NCI-H1694 (cell line): ENCODE measurements at regions not wholly inside any gene's neighbourhood (a gene's known extent, or its start where the extent isn't known, plus 50 kb on each side); places are given as distances from the start of the nearest gene placed in this dataset.
"Not testable (repeated sequence)": the region's sequence is repeated elsewhere in the genome, so short reads cannot be mapped to it uniquely, and the experiment has no call there.

ENCODE experiments used
- DNase-seq: peaks from one replicate; lab custom pipeline; 2025; lab: John Stamatoyannopoulos, UW

DNA sequence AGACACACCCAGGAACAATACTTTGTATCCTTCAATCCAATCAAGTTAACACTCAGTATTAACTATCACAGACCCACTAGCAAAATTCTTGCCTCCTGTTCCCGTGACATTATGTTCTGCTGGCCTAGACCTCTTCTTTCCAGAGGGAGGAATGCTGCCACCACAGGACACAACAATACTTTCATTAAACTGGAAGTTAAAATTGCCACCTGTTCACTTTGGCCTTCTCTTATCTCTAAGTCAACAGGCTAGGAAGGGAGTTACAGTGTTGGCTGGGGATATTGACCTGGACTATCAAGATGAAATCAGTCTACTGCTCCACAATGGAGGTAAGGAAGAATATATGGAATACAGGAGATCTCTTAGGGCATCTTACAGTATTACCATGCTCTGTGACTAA, 1000.4 kb upstream of the GBE1 start:
- no peak for DNase-seq

DNA sequence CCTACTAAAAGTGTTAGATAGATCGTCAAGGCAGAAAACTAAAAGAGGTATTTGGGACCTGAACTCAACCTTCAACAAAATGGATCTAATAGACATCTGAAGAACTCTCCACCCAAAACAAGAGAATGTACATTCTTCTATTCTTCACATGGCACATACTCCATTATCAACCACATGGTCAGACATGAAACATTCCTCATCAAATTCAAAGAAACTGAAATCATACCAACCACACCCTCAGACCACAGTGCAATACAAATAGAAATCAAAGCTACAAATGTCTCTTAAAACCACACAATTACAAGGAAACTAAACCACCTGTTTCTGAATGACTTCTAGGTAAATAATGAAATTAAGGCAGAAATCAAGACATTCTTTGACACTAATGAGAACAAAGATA, 984.1 kb upstream of the GBE1 start:
- DNase-seq, result no peak

DNA sequence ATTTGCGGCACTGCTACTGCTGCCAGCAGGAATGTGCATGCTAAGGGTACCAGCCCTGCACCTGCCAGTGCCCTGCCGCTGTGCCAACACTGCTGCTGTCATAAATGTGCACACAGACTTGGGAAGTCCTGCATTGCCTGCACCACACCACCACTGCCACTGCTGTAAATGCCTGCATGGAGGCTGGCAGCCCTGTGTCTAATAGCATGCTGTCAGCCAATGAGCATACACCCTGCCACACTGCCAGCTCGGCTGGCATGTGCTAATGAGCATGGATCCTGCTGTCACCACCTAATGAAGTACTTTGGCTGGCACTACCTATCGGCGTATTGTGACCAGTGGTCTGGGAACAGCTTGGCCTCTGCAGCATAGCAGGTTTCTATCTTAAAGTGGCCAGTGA, 981.8 kb upstream of the GBE1 start:
- no peak for DNase-seq

DNA sequence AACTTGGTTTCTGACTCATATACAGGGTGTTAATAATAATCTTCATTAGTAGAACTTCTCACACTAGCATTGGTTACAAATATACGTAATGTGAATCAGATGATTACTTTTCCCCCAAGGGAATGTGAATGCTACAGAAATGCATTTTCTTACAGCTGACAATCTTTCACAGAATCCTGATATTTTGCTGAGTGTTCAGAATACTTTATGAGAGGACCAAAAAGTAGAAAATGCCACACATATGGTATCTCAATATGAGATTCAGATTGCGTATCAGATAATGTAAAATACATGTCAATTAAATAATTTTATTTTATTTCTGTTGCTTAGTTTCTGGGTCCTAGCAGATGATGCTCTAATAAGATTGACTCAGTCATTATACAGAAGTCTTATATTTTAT, 979.9 kb upstream of the GBE1 start:
- no peak for DNase-seq

DNA sequence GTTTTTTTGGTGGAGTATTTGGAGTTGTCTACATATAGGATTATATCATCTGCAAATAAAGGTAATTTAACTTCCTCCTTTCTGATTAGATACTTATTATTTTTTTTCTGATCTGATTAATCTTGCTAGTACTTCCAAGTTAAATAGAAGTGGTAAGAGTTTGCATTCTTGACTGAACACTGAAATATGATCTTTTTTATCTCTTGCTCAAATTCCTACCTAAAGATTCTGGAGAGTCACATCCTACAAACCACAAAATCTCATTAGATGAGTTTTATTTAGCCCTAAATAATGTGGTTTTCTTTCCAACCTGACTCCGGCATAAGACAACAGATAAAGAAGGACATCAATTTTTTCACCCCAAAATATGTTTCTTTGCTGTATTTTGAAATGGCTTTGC, 977.9 kb upstream of the GBE1 start:
- DNase-seq, result no peak

DNA sequence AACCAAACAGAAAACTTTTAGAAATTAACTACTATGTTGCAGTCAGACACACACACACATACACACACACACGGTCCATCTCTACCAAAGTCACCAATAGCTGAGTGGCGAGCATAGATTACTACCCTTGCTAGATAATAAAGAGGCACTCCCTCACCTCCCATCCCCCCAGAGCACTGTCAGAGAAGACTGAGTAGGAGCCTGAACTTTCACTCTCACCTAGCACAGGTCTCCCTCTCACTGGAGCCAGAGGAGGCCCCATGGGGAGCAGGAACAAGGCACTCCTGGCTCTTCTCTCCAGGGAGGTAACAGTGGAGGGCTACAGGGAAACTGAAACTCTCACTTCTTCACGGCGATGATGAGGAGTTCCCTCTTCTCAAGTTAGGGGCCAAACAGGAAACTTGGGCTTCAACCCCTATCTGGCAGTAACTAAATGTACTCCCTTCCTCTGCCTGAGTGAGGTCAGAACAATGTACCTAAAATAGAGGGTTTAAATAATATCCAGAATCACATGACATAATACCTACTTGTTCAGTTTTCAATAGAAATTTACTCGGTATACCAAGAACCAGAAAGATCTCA, 975.3 kb upstream of the GBE1 start:
- DNase-seq, result no peak

DNA sequence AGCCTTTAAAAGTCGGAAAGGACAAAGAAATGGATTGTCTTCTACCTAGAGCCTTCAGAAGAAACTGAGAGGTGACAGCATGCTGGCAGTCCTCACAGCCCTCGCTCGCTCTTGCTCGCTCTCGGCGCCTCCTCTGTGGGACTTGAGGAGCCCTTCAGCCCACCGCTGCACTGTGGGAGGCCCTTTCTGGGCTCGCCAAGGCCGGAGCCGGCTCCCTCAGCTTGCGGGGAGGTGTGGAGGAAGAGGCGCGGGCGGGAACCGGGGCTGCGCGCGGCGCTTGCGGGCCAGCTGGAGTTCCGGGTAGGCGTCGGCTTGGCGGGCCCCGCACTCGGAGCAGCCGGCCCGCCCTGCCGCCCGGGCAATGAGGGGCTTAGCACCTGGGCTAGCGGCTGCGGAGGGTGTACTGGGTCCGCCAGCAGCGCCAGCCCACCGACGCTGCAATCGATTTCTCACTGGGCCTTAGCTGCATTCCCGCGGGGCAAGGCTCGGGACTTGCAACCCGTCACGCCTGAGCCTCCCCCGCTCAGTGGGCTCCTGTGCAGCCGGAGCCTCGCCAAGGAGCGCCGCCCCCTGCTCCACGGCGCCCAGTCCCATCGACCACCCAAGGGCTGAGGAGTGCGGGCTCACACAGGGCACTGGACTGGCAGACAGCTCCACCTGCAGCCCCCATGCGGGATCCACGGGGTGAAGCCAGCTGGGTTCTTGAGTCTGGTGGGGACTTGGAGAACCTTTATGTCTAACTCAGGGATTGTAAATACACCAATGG, 953.8 kb upstream of the GBE1 start:
- DNase-seq, result no peak

DNA sequence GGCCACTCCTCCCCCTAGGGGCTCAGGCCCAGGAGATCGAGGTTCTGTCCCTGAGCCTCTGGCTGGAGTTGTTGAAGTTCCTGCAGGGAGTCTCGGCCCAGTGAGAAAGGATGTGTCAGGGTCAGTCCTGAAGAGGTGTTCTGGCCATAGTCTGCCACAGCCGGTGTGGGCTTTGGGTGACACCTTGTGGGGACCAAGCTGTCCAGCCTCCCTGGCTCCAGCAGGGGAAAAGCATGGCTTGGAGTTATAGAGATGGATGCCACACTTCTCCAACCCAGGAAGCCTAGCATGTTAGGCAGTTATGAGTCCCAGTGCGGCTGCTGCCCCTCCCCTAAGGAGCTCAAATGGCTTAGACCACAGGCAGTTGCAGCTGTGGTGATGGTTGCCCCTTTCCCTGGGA, 945.6 kb upstream of the GBE1 start:
- no peak for DNase-seq

DNA sequence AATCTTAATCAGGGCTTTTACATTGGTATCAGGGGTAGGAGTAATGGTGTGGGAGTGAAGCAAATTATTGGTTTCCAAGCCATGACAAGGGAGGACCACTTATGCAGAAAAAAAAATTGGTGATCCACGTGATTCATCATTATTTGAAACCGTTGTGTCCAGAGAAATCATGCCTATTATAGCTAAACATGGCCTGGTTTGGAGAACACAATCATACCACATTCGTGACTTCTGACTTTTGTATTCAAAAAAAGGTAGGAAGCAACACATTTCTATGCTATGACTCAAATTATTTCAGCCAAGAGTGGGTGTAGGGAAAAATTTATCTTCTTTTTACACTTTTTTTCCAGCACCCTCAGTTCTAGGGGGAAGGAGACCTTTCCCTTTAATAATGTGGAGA, 924.3 kb upstream of the GBE1 start:
- no peak for DNase-seq

DNA sequence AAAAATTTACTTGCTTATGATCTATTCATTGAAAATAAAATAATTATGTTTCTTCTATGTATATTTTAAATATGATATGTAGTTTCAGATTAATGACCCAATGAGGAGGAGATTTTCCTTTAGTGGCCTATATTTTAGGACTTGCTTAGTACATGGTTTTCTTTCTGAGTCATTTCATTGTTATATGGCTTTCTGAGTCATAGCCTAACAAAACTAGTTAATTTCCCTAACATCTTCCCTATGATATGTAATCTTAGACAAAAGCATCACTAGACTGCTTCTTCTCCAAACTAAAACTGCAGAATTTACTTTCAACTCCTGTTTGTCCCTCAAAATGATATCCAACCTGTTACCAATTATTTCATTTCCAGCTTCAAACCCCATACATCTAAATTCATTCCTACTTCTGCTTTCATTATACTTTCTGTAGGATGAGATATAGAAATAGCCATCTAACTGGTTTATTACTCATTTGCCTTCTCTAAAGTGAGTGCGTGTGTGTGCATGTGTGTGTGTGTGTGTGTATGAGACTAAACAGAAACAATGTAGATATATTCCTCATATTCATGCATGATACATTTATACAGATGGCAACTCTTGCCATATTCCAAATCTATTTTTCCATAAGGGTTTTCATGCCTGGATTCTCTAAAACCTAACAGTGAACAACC, 915.0 kb upstream of the GBE1 start:
- DNase-seq, result no peak

DNA sequence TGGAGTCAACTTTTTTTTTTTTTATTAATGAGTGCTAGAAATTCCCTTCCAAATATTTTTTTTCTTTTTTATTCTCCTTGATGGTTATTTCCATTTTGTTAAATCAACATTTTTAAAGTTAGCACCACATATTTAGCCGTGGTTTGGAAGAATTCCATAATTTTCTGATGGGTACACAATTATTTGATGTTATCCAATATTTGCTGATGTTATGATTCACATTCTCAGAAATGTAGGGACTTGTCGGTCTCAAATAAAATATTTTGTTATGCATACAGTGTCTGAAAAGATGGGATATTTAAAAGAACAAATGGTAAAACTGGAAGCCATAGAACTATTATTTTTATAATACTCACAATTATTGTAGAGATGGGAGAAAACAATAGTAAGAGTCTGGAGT, 911.5 kb upstream of the GBE1 start:
- DNase-seq, result no peak

DNA sequence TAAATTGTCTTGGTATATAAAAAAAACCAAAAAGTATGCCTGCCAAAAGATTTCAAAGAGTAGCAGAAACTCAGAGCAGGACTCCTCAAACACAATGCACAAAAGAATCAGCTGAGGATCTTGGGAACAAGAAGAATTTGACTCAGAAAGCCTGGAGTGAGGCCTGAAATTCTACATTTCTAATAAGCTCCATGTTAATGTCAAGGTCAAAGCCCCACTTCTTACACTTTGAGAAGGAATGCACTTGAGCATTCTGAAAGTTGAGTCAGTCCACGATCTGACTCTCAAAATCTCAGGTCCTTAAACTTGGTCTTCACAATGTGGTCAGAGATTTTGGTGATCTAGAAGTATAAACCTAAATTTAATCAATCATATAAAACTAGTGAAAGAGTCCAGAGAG, 910.0 kb upstream of the GBE1 start:
- no peak for DNase-seq

DNA sequence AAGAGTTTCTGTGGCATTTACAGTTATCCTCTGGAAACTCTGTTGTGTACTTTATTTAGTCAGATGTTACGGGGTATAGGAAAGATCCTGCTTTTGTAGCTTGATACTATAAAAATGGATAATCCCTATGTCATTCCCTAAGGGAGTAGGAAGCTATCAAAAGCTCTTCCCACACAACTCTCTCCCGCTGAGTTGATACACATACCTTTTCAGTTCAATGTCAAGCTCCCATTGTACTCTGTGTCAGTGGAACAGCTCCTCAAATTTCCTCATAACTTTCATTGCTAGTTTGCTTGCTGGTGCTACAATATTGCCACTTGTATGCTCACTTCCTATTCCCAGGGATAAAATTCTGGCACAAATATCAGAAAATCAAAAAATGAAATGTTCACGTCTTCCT, 893.3 kb upstream of the GBE1 start:
- DNase-seq, result no peak

DNA sequence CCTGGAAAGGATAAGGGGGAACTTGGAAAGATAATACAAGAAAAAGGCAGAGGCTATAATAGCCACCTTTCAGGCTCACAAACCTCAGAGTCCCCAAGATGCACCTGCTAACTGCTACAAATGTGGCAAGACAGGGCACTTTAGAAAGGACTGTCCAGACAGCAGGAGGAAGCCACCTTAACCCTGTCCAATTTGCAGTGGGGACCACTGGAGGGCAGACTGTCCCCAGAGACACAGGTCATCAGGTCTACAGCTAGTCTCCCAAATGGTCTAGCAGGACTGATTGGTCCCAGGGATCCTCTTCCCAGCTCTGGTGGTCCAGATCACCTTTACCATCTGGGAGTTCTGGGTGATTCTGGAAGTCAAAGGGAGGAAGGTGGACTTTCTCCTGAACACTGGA, 882.5 kb upstream of the GBE1 start:
- DNase-seq, result no peak

DNA sequence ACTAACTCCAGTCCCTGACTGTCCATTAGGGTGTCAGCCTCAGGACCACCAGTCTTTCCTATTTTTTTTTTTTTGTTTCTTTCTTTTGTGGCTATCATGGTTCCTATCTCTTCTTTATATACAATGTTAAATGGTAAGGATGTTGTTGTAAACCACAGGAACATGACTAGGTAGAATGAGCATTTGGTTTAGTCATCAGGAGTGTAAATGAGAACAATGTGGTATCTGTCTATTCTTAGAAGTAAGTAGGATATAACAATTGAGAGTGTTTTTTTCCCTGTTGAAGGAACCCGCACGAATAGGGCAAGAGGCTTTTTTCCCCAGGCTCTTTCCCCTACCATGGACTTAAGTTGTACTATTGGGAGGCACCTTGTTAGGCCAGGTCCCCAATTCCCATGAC, 880.3 kb upstream of the GBE1 start:
- DNase-seq, result no peak

DNA sequence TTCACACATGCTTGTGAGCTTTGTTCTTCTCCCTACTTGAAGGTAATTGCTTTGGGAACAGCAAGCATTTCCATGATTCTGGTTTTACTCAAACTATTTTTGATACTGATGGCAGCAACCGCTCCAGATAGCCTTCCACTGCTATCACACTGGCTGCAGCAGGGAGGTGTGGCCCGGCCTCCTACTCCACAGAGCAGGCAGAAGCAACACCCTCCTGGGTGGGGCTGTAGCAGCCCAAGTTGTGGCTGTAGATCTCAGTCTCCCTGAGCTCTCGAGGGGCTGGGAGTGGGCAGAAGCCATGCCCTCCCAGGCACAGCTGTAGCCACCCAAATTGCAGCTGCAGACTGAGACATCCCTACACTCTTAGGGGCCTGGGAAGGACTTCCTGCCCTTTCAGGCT, 878.8 kb upstream of the GBE1 start:
- no peak for DNase-seq

DNA sequence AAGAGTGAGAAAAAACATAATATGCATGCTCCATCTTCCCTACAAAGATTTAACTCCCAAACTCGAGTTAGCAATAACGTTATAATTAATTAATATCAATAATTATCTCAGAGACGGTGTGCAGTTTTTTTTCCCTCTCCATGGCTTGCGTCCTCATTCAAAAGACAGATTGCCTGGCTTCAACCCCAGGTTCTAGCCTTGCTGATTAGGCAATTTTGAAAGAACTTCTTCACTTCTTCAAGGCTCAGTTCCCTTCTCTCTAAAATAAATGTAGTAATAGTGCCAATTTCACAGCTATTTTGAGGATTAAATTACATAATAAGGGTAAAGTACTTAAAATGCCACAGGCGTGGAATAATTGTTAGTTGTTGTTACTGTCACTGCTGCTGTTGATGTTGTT, 876.1 kb upstream of the GBE1 start:
- DNase-seq, result no peak

DNA sequence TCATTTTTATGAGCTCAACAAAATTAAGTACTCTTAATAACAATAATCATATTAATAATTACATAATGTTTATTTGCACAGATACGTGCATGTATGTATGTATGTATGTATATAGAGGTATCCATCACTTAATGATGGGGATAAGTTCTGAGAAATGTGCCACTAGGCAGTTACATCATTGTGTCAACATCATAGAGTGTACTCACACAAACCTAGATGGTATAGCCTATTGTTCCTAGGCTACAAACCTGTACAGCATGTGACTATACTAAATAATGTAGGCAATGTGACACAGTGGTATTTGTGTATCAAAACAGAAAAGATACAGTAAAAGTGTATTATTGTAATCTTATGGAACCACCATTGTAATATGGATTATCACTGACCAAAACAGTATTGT, 874.7 kb upstream of the GBE1 start:
- DNase-seq, result no peak

DNA sequence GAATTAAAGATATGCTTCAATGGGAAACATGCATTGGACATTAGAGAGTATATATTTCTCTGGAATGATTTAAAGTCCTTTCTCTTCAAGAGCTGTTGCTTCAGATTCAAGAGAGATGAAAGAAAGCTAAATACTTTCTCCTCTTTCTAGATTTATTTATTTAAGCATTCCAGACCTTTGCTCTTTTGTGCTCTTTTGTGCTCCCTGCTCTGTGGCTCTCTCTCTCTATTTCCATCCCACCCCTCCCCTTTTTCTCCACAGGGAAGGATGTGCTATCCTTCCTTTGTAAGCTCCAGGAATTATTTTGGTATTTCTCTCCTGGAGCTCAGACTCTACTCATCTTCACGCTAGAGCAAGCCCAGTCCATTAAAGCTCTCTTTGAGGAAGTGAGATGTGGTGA, 871.9 kb upstream of the GBE1 start:
- DNase-seq, result no peak

DNA sequence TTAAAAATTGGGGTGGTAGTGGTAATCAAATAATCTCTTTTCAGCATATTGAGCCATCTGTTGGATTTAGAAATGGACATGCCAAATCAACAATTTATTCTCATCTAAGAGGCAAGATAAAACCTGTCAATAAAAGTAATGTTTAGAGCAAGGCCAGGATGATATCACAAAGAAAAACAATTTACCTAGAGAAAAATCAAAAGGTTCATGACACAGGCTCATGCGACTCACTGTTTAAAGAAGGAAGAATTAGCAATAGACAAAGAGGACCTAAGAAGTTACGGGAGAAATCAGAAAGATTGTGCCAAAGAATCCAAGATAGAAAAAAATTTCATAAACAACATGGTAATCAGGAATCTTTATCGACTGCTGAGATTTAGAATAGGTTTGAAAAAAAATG, 868.5 kb upstream of the GBE1 start:
- no peak for DNase-seq

DNA sequence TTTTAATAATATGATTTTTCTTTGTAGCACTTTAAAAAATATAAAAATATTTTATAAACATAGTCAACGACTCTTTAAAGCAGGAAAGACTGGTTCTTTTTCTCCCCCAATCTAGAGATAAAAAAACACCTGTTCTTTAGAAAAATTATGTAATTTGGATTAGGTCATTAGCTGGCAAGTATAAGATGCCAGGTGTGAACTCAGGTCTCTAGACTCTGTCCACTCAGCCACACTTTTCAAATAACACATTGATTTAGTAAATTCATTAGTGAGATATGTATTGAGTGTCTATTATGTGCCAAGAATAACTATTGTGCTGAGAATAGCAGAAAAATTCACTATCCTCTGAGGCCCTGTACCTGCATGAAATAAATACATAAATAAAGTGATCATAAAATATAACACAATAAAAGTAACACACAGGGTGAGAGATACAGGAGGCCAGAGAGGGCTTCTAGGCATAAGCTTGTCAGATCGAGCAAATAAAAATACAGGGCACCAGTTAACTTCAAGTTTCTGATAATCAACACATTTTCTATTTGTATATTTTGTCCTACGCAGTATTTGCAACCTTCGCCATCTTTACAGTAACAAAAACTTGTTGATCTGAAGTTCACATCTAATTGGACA, 867.1 kb upstream of the GBE1 start:
- DNase-seq, result no peak

DNA sequence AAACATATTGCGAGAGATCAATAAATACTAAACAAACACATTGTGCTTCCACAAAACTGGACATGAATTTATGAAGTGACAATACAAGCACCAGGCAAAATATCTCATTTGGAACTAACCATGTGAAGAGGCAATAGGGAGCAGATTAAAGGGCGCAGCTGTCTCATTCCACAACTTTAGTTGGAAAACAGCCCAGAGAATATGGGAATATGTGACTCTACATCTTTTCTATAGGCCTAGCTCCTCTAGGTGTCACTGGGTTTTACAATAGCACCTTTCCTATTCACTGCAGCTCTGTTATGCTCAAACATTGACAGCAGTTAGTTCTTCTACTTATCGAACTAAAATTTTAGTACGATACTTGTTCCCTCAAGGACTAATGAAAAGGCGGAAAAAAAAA, 866.3 kb upstream of the GBE1 start:
- DNase-seq, result no peak

DNA sequence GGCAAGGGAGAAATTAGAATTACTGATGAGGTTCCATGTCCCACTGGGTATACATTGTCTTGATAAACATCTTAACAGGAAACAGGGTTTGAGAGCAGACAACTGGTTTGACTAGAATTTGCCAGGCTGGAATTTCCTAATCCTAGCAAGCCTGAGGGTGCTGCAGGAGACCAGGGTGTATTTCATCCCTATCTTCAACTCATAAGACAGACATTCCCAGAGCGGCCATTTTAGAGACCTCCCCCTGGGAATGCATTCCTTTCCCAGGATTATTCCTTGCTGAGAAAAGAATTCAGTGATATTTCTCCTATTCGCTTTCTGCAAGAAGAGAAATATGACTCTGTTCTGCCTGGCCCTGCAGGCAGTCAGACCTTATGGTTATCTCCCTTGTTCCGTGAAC, 859.3 kb upstream of the GBE1 start:
- DNase-seq, result not testable (repeated sequence)
